CD4-positive, alpha-beta T cell (primary cell): ENCODE measurements at regions not wholly inside any gene's neighbourhood (a gene's known extent, or its start where the extent isn't known, plus 50 kb on each side); places are given as distances from the start of the nearest gene placed in this dataset.

ENCODE experiments used
- ATAC-seq: fragments of 200-7000 bp; cut with Tn5 transposase; one replicate; pipeline ENCODE4 v1.10.0; 2022; ENCODE audit warnings: mild to moderate bottlenecking; ENCODE audit not compliant: poor library complexity
- CTCF ChIA-PET: fragments of 350-600 bp; sonication (Branson Sonifier 250); formaldehyde crosslinking; loops from one replicate; lab custom pipeline; 2021; ENCODE audit warnings: antibody characterized with exemption, inconsistent platforms; lab: Charles Lee
- POLR2A ChIA-PET: fragments of 350-600 bp; sonication (Branson Sonifier 250); formaldehyde crosslinking; loops from one replicate; lab custom pipeline; 2021; ENCODE audit warnings: antibody characterized with exemption, inconsistent platforms; lab: Charles Lee
- DNase-seq, 14 experiments: peaks; one replicate each; pipeline ENCODE4 v3.0.0-alpha.2; 2013 to 2020; ENCODE audit warnings: mixed read lengths in 2 of 14
- H3K27ac ChIP-seq, 2 donors: one replicate each; pipeline versions ENCODE4 v1.5.1 to v1.7.0; 2013; ENCODE audit warnings: low read length in 2 of 2, low read depth in 1 of 2, mild to moderate bottlenecking in 1 of 2
- H3K27me3 ChIP-seq, 2 experiments: 1 replicate in 1 of 2; 2 replicates in 1 of 2; pipeline versions ENCODE4 v1.6.1 to v1.7.0; 2013; ENCODE audit warnings: low read length in 2 of 2, control low read depth in 1 of 2, mild to moderate bottlenecking in 1 of 2, moderate library complexity in 1 of 2; ENCODE audit not compliant: insufficient read depth in 2 of 2, control insufficient read depth in 1 of 2
- H3K36me3 ChIP-seq: one replicate; pipeline ENCODE4 v1.6.1; 2013; ENCODE audit warnings: low read length, control low read depth; ENCODE audit not compliant: insufficient read depth
- H3K4me1 ChIP-seq: one replicate; pipeline ENCODE4 v1.6.1; 2013; ENCODE audit warnings: low read length, control low read depth; ENCODE audit not compliant: insufficient read depth
- H3K4me3 ChIP-seq: one replicate; pipeline ENCODE4 v1.5.1; 2013; ENCODE audit warnings: mild to moderate bottlenecking, low read length, moderate library complexity
- H3K9me3 ChIP-seq, 2 experiments: 1 replicate in 1 of 2; 2 replicates in 1 of 2; pipeline versions ENCODE4 v1.6.1 to v1.7.0; 2013; ENCODE audit warnings: low read length in 2 of 2, mild to moderate bottlenecking in 2 of 2, control low read depth in 1 of 2, moderate library complexity in 1 of 2; ENCODE audit not compliant: control insufficient read depth in 1 of 2, insufficient read depth in 1 of 2
- H3K27ac Mint-ChIP-seq: one replicate; pipeline ENCODE4 v1.8.0; 2020; ENCODE audit warnings: mixed read lengths
- H3K27me3 Mint-ChIP-seq: one replicate; pipeline ENCODE4 v1.8.0; 2021; ENCODE audit warnings: mixed read lengths
- H3K36me3 Mint-ChIP-seq: one replicate; pipeline ENCODE4 v1.8.0; 2021; ENCODE audit warnings: low read depth, mixed read lengths
- H3K4me1 Mint-ChIP-seq: one replicate; pipeline ENCODE4 v1.8.0; 2021; ENCODE audit warnings: low read depth, mixed read lengths
- H3K4me3 Mint-ChIP-seq: one replicate; pipeline ENCODE4 v1.8.0; 2020; ENCODE audit warnings: mild to moderate bottlenecking, mixed read lengths
- H3K9me3 Mint-ChIP-seq: one replicate; pipeline ENCODE4 v1.8.0; 2020; ENCODE audit warnings: mixed read lengths
- intact Hi-C, 2 experiments: fragments of 100-400 bp; cut with DNase I in 1 of 2; cut with micrococcal nuclease in 1 of 2; formaldehyde crosslinking; loops; one replicate each; pipeline versions ENCODE4 v1.15.1 to v1.9.0; 2023 to 2025; cut with DNase I, micrococcal nuclease
- TF ChIP-seq, protein P1 (sequence below): fragments of 200-600 bp; IDR thresholded peaks from one replicate; pipeline ENCODE4 v1.8.0; 2022; ENCODE audit warnings: antibody characterized with exemption, mild to moderate bottlenecking

DNA sequence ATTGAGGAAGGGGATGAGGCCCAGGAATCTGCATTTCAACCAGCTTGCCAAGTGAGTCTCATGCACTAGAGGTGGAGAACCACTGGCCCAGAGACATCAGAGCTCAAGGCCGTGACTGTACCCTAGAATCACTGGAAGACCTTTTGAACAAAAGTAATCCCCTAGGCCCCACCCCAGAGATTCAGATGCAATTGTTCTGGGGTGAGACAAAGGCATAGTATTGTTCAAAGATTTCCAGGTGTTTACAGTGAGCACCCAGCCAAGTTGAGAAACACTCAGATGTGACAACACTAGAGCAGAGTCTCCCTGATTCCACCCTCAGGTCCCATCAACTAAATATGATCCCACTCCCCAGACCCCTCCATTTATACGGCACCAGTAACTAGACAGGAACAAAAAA lies 290.3 kb upstream of the TLE3 start:
- Mint-ChIP-seq H3K27me3 (no peaks in the 10 kb centered on the region), H3K27ac (no peak overlapping the region), H3K4me1 (no peaks in the 10 kb centered on the region), H3K36me3 (no peaks in the 10 kb centered on the region), H3K9me3 (no peaks in the 10 kb centered on the region), H3K4me3 (no peak overlapping the region)
- POLR2A ChIA-PET: no interaction called here
- no peaks in the 10 kb centered on the region for H3K9me3 ChIP-seq
- CTCF ChIA-PET: no interaction called here
- H3K27ac ChIP-seq: no peak overlapping the region
- no peak for DNase-seq
- no peaks in the 10 kb centered on the region for H3K4me1 ChIP-seq
- intact Hi-C loops: no loop called here
- TF ChIP-seq, protein P1, sequence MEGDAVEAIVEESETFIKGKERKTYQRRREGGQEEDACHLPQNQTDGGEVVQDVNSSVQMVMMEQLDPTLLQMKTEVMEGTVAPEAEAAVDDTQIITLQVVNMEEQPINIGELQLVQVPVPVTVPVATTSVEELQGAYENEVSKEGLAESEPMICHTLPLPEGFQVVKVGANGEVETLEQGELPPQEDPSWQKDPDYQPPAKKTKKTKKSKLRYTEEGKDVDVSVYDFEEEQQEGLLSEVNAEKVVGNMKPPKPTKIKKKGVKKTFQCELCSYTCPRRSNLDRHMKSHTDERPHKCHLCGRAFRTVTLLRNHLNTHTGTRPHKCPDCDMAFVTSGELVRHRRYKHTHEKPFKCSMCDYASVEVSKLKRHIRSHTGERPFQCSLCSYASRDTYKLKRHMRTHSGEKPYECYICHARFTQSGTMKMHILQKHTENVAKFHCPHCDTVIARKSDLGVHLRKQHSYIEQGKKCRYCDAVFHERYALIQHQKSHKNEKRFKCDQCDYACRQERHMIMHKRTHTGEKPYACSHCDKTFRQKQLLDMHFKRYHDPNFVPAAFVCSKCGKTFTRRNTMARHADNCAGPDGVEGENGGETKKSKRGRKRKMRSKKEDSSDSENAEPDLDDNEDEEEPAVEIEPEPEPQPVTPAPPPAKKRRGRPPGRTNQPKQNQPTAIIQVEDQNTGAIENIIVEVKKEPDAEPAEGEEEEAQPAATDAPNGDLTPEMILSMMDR: no peak
- no peak for ATAC-seq
- no peaks in the 10 kb centered on the region for H3K27me3 ChIP-seq
- no peaks in the 10 kb centered on the region for H3K36me3 ChIP-seq
- no peak overlapping the region for H3K4me3 ChIP-seq

DNA sequence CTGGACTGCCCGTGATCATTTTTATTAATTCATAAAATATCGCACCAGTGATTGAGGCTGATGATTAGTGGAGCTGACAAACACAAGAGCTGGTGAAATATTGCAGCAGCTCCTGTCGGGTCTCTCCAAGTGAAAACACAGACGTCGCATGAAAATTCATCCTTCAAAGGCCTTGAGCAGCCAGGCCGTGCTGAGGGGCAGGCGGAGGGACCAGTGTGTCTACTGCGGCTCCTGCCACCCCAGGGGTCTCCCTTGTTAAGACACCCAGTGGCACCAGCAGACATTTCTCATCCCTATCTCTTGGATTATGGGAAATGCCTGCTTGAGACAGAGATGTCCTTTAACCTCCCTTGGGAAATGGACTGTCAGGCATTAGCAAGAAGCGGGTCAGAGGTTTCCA lies 289.4 kb upstream of the TLE3 start:
- Mint-ChIP-seq H3K27me3 (no peaks in the 10 kb centered on the region), H3K27ac (no peak overlapping the region), H3K4me3 (no peak overlapping the region), H3K9me3 (no peaks in the 10 kb centered on the region), H3K36me3 (no peaks in the 10 kb centered on the region), H3K4me1 (no peaks in the 10 kb centered on the region)
- DNase-seq: no peak
- no peak for ATAC-seq
- intact Hi-C loops: no loop called here
- Histone ChIP-seq H3K27me3 (no peaks in the 10 kb centered on the region), H3K36me3 (no peaks in the 10 kb centered on the region), H3K27ac (no peak overlapping the region), H3K9me3 (no peaks in the 10 kb centered on the region), H3K4me1 (no peaks in the 10 kb centered on the region), H3K4me3 (no peak overlapping the region)
- TF ChIP-seq, protein P1: no peak
- POLR2A ChIA-PET: no interaction called here
- CTCF ChIA-PET: no interaction called here

DNA sequence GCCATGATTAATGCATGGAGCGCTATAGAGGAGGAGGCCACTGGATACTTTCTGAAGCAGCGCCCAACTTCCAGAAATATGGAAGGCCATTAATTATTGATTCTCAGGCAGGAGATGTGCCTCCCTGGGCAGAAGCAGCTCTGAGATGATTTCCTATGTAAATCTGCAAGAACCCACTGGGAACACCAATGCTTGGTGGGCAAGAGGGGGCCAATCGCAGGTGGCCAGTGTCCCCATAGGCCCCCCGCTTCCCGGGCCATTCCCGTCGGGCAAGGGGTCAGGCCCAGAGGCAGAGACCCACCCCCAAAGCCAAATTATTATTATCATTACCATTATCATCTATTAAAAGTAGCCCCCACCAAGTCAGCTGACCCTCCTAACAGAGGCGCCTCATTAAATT lies 288.0 kb upstream of the TLE3 start:
- Histone ChIP-seq H3K4me1 (no peaks in the 10 kb centered on the region), H3K27ac (no peak overlapping the region), H3K4me3 (no peak overlapping the region), H3K9me3 (no peaks in the 10 kb centered on the region), H3K27me3 (no peaks in the 10 kb centered on the region), H3K36me3 (no peaks in the 10 kb centered on the region)
- DNase-seq: no peak
- Mint-ChIP-seq H3K4me1 (no peaks in the 10 kb centered on the region), H3K27me3 (no peaks in the 10 kb centered on the region), H3K4me3 (no peak overlapping the region), H3K9me3 (no peaks in the 10 kb centered on the region), H3K27ac (no peak overlapping the region), H3K36me3 (no peaks in the 10 kb centered on the region)
- ChIA-PET POLR2A (no interaction called here), CTCF (no interaction called here)
- intact Hi-C loops: no loop called here
- TF ChIP-seq, protein P1: no peak
- no peak for ATAC-seq
